WTC11 (cell line): ENCODE measurements at regions not wholly inside any gene's neighbourhood (a gene's known extent, or its start where the extent isn't known, plus 50 kb on each side); places are given as distances from the start of the nearest gene placed in this dataset.

Source experiments
- JUN ChIP-seq: sonication (generic); formaldehyde crosslinking; IDR thresholded peaks from 2 replicates; pipeline ENCODE4 v1.8.0; 2023; ENCODE audit warnings: mild to moderate bottlenecking, missing genetic modification reagents
- TF ChIP-seq, protein P1 (sequence below): fragments of 200-600 bp; IDR thresholded peaks from 2 replicates; pipeline ENCODE4 v1.8.0; 2022; ENCODE audit warnings: antibody characterized with exemption

- TF ChIP-seq, protein P1, sequence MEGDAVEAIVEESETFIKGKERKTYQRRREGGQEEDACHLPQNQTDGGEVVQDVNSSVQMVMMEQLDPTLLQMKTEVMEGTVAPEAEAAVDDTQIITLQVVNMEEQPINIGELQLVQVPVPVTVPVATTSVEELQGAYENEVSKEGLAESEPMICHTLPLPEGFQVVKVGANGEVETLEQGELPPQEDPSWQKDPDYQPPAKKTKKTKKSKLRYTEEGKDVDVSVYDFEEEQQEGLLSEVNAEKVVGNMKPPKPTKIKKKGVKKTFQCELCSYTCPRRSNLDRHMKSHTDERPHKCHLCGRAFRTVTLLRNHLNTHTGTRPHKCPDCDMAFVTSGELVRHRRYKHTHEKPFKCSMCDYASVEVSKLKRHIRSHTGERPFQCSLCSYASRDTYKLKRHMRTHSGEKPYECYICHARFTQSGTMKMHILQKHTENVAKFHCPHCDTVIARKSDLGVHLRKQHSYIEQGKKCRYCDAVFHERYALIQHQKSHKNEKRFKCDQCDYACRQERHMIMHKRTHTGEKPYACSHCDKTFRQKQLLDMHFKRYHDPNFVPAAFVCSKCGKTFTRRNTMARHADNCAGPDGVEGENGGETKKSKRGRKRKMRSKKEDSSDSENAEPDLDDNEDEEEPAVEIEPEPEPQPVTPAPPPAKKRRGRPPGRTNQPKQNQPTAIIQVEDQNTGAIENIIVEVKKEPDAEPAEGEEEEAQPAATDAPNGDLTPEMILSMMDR, result no peak
- TF ChIP-seq JUN, result no peak
These were observed 91.1 kb upstream of the PMEPA1 start for GRCh38 chr20:57800791-57801430.
